Hepatocyte (in vitro differentiated cells): ENCODE measurements at regions not wholly inside any gene's neighbourhood (a gene's known extent, or its start where the extent isn't known, plus 50 kb on each side); places are given as distances from the start of the nearest gene placed in this dataset.

Experiments used
- DNase-seq: peaks from one replicate; pipeline ENCODE4 v3.0.0-alpha.2; 2016; ENCODE audit warnings: low spot score
- H2AFZ ChIP-seq: fragments of 200-600 bp; sonication (generic); 2 replicates; pipeline ENCODE4 v1.6.0; 2016; ENCODE audit warnings: antibody characterized with exemption, mild to moderate bottlenecking
- H3K27ac ChIP-seq: fragments of 200-600 bp; sonication (generic); 2 replicates; pipeline ENCODE4 v1.5.1; 2016; ENCODE audit warnings: mild to moderate bottlenecking
- H3K27me3 ChIP-seq: fragments of 200-600 bp; sonication (generic); 2 replicates; pipeline ENCODE4 v1.6.1; 2016
- H3K36me3 ChIP-seq: fragments of 200-600 bp; sonication (generic); replicated peaks from 2 replicates; pipeline ENCODE4 v1.5.1; 2016; ENCODE audit warnings: low read depth; ENCODE audit not compliant: insufficient read depth
- H3K4me1 ChIP-seq: fragments of 200-600 bp; sonication (generic); 2 replicates; pipeline ENCODE4 v1.5.1; 2016; ENCODE audit warnings: mild to moderate bottlenecking, moderate library complexity; ENCODE audit not compliant: insufficient read depth
- H3K4me2 ChIP-seq: fragments of 200-600 bp; sonication (generic); 2 replicates; pipeline ENCODE4 v1.6.0; 2016
- H3K4me3 ChIP-seq: fragments of 200-600 bp; sonication (generic); 2 replicates; pipeline ENCODE4 v1.5.1; 2016; ENCODE audit warnings: mild to moderate bottlenecking
- H3K79me2 ChIP-seq: fragments of 200-600 bp; sonication (generic); 2 replicates; pipeline ENCODE4 v1.6.0; 2017; ENCODE audit warnings: mild to moderate bottlenecking
- H3K9me2 ChIP-seq: fragments of 200-600 bp; sonication (generic); replicated peaks from 2 replicates; pipeline ENCODE4 v1.6.0; 2017; ENCODE audit warnings: mild to moderate bottlenecking; ENCODE audit not compliant: insufficient read depth
- H3K9me3 ChIP-seq: fragments of 200-600 bp; sonication (generic); 2 replicates; pipeline ENCODE4 v1.5.1; 2016; ENCODE audit warnings: low read depth, mild to moderate bottlenecking
- H4K20me1 ChIP-seq: fragments of 200-600 bp; sonication (generic); 2 replicates; pipeline ENCODE4 v1.6.0; 2016; ENCODE audit warnings: mild to moderate bottlenecking; ENCODE audit not compliant: insufficient read depth, poor library complexity, severe bottlenecking
- CTCF ChIP-seq: fragments of 200-600 bp; sonication (generic); IDR thresholded peaks from 2 replicates; pipeline ENCODE4 v1.5.1; 2016; ENCODE audit warnings: antibody characterized with exemption, mild to moderate bottlenecking; ENCODE audit not compliant: poor library complexity
- EZH2 ChIP-seq: fragments of 200-600 bp; sonication (generic); IDR thresholded peaks from 2 replicates; pipeline ENCODE4 v1.6.1; 2016; ENCODE audit warnings: antibody characterized with exemption, mild to moderate bottlenecking, borderline replicate concordance
- EZH2phosphoT487 ChIP-seq: fragments of 200-600 bp; sonication (generic); IDR thresholded peaks from one replicate; pipeline ENCODE4 v1.6.1; 2018; ENCODE audit warnings: antibody characterized with exemption, mild to moderate bottlenecking, low read depth, moderate library complexity; ENCODE audit not compliant: unreplicated experiment, severe bottlenecking
- WGBS: methylation state at CpG from one replicate; pipeline ENCODE4 v1.1.6; 2016; ENCODE audit warnings: low lambda C conversion rate; ENCODE audit errors: missing lambda C conversion rate; 5-methylcytosine and 5-hydroxymethylcytosine counted together

- TF ChIP-seq EZH2 (no peak), EZH2phosphoT487 (no peak), CTCF (no peak)
- Histone ChIP-seq H3K79me2 (no peaks in the 10 kb centered on the region), H3K4me2 (peak overlapping the region; percentile 29), H3K27me3 (no peaks in the 10 kb centered on the region), H3K9me2 (no peaks in the 10 kb centered on the region), H3K27ac (peak overlapping the region; percentile 87), H3K4me1 (no peaks in the 10 kb centered on the region), H3K36me3 (no peaks in the 10 kb centered on the region), H3K4me3 (no peak overlapping the region), H2AFZ (no peak overlapping the region), H3K9me3 (no peaks in the 10 kb centered on the region), H4K20me1 (no peaks in the 10 kb centered on the region)
- peak; percentile 69 for DNase-seq
- 71% methylated on average over 4 of the region's 4 CpGs for WGBS
These were observed 932.2 kb downstream of the TDRD15 start for GRCh38 chr2:22055784-22056620.

- Histone ChIP-seq H3K4me3 (no peak overlapping the region), H3K36me3 (no peaks in the 10 kb centered on the region), H3K9me2 (no peaks in the 10 kb centered on the region), H2AFZ (no peak overlapping the region), H3K9me3 (no peaks in the 10 kb centered on the region), H3K4me2 (peak overlapping the region; percentile 29), H3K27ac (peak overlapping the region; percentile 87), H3K79me2 (no peaks in the 10 kb centered on the region), H3K27me3 (no peaks in the 10 kb centered on the region), H3K4me1 (no peaks in the 10 kb centered on the region), H4K20me1 (no peaks in the 10 kb centered on the region)
- peak; percentile 8 for DNase-seq
- TF ChIP-seq EZH2 (no peak), EZH2phosphoT487 (no peak), CTCF (no peak)
- WGBS = 81% methylated on average over 5 of the region's 5 CpGs
These were observed 932.9 kb downstream of the TDRD15 start for GRCh38 chr2:22056621-22057132.

- Histone ChIP-seq H3K27ac (no peak overlapping the region), H2AFZ (no peak overlapping the region), H3K4me3 (no peak overlapping the region), H3K79me2 (no peaks in the 10 kb centered on the region), H3K4me2 (no peak overlapping the region), H3K9me3 (no peaks in the 10 kb centered on the region), H4K20me1 (no peaks in the 10 kb centered on the region), H3K9me2 (no peaks in the 10 kb centered on the region), H3K27me3 (no peaks in the 10 kb centered on the region), H3K36me3 (no peaks in the 10 kb centered on the region), H3K4me1 (no peaks in the 10 kb centered on the region)
- no peak for DNase-seq
- no peak for TF ChIP-seq CTCF
- no peak for TF ChIP-seq EZH2phosphoT487
- no peak for TF ChIP-seq EZH2
- 96% methylated on average over 4 of the region's 4 CpGs for WGBS
These were observed 938.9 kb downstream of the TDRD15 start for GRCh38 chr2:22062679-22063078.
